Fibroblast of the aortic adventitia (primary cell): ENCODE measurements at regions not wholly inside any gene's neighbourhood (a gene's known extent, or its start where the extent isn't known, plus 50 kb on each side); places are given as distances from the start of the nearest gene placed in this dataset.

Experiments used
- DNase-seq: peaks from one replicate; pipeline ENCODE4 v3.0.0-alpha.2; 2010; ENCODE audit warnings: low read depth
- H3K4me3 ChIP-seq: 2 replicates; pipeline ENCODE4 v1.5.1; 2011; ENCODE audit warnings: low read depth, mild to moderate bottlenecking, control low read depth, low read length, moderate library complexity
- CTCF ChIP-seq: IDR thresholded peaks from 2 replicates; pipeline ENCODE4 v1.5.1; 2011; ENCODE audit warnings: mild to moderate bottlenecking, low read length, control low read depth, inconsistent platforms; ENCODE audit not compliant: insufficient read depth

DNA sequence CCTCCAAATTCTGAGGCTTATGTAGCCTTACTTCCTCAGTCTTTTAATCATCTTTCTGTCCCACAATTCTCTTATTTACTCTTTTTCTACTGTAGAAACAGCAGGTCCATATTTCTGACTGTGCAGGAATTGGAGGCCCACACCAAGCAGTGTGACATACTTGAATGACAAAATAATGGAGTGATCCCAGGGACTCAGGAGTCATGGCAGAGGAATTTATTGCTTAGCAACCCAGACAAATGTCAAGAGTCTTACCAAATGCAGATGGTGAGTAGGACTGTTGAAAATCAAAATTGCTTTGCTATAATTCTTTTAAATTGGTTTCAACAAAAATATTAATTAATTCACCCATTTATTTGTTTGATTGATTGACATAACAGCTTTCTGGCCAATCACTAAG is 59.9 kb downstream of the HTR1B start:
- no peak overlapping the region for H3K4me3 ChIP-seq
- TF ChIP-seq CTCF = no peak
- peak; percentile 23 for DNase-seq

- no peak for DNase-seq
- no peak overlapping the region for H3K4me3 ChIP-seq
- TF ChIP-seq CTCF = no peak
These were observed 62.1 kb downstream of the HTR1B start for GRCh38 chr6:77401231-77401630.

- DNase-seq = peak; percentile 2
- H3K4me3 ChIP-seq = no peak overlapping the region
- no peak for TF ChIP-seq CTCF
These were observed 65.7 kb downstream of the HTR1B start for GRCh38 chr6:77397561-77397960.

DNA sequence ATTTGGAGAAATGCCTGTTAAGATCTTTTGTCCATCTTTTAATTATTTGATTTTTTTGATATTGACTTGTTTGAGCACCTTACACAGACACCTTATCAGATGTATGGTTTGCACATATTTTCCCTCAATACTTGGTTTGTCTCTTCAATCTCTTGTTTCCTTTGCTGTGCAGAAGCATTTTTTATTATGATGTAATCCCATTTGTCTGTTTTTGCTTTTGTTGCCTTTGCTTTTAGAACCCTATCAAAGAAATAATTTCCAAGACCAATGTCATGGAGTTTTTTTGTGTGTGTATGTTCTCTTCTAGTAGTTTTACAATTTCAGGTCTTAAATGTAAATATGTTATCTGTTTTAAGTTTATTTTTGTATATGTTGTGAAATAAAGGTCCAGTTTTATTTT is 73.9 kb downstream of the HTR1B start:
- TF ChIP-seq CTCF = no peak
- no peak overlapping the region for H3K4me3 ChIP-seq
- no peak for DNase-seq

DNA sequence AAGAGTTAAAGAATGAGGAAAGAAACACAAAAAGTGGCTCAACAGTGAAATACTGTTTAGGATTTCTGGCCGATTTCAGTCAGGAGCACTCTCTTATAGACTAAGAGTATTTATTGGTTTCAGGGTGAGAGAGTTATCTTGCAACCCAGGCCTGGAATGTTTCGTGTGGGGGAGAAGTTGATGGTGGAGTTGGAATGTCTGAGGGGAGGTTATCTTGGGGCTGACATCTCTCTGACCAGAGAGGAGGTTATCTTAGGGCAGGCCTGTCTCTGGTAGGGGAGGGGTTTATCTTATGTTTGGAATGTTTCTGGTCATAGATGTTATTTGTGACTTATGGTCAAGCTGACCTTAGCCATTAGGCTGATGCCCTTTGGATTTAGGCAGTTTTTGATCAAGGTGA is 80.3 kb downstream of the HTR1B start:
- DNase-seq = no peak
- H3K4me3 ChIP-seq = no peak overlapping the region
- TF ChIP-seq CTCF = no peak

GRCh38 chr6:77373955-77374354 is 89.3 kb downstream of the HTR1B start:
- DNase-seq = no peak
- no peak overlapping the region for H3K4me3 ChIP-seq
- TF ChIP-seq CTCF = no peak

GRCh38 chr6:77371748-77372147 is 91.5 kb downstream of the HTR1B start:
- DNase-seq = no peak
- H3K4me3 ChIP-seq = no peak overlapping the region
- no peak for TF ChIP-seq CTCF
